Right hindlimb (tissue), 1 donor: ENCODE measurements at regions not wholly inside any gene's neighbourhood (a gene's known extent, or its start where the extent isn't known, plus 50 kb on each side); places are given as distances from the start of the nearest gene placed in this dataset.
"Not testable (repeated sequence)": the region's sequence is repeated elsewhere in the genome, so short reads cannot be mapped to it uniquely, and the experiment has no call there.

ENCODE experiments used
- DNase-seq: peaks from one replicate; pipeline ENCODE4 v3.0.0-alpha.2; 2018

DNA sequence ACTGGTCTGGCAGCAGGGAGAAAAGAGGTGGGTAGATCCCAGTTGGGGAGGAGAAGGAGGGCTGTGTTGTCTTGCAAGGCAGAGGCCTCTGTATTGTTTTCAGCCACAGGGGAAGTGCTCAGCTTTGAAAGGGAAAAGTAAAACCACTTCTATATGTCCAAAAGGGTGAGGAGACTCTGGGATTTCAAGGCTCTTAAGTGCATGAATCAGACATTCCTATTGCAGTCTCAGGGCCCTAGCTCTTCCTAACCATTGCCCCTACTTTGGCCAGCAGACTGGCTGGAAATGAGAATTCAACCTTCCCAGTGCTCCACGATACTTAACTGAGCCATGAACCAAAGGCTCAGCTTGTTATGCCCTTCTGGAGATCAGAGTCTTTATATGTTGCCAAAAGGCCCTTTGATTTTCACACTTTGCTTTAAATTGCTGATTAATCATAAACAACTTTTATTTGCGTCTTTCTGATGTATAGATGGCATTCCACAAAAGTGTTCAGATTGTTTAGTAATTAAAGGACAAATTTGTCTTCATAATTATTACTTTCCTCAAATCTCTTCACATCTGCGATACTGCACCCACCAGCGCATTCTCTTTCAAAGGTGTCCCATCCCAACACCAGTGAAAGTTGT lies 313.8 kb upstream of the MMADHC start:
- no peak for DNase-seq

DNA sequence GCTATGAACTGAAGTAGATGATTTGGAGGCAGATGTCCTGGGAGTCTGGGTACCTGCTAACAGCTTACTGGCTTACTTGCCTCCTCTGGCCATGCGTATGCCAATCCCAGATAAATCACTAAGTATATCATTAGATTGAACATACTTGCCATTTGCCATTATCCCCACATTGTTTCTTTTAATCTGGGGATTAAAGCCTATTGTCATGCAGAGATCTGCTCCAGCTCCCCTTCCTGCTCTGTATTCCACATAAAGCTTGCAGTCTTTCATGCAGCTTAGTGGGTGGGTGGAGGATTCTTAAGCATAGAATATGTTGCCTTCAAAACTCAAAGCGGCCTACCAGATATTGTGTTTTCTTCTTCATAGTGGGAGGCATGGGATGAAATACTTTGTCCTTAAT lies 311.8 kb upstream of the MMADHC start:
- DNase-seq: no peak

- no peak for DNase-seq
Measured at GRCh38 chr2:149894760-149895159, 307.2 kb upstream of the MMADHC start.

- DNase-seq: no peak
Measured at GRCh38 chr2:149894226-149894625, 306.7 kb upstream of the MMADHC start.

- DNase-seq: no peak
Measured at GRCh38 chr2:149892563-149892962, 305.0 kb upstream of the MMADHC start.

GRCh38 chr2:149885946-149886345 lies 298.4 kb upstream of the MMADHC start:
- DNase-seq: no peak

GRCh38 chr2:149885468-149885867 lies 297.9 kb upstream of the MMADHC start:
- DNase-seq: peak; percentile 27

DNA sequence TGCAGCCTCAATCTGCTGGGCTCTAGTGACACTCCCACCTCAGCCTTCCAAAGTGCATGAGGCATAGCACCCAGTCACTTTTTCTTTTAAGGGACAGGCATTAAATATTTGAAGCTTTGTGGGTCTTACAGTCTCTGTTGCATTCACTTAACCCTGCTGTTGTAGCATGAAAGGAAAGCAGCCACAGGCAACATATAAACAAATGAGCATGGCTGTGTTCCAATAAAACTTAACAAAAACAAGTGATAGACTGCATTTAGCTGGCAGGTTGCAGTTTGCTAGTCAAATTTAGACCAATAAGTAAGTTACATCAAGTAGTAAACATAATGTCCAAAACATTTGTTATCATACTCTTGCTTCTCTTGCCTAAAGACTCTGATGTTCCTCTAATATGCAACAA lies 297.3 kb upstream of the MMADHC start:
- no peak for DNase-seq

DNA sequence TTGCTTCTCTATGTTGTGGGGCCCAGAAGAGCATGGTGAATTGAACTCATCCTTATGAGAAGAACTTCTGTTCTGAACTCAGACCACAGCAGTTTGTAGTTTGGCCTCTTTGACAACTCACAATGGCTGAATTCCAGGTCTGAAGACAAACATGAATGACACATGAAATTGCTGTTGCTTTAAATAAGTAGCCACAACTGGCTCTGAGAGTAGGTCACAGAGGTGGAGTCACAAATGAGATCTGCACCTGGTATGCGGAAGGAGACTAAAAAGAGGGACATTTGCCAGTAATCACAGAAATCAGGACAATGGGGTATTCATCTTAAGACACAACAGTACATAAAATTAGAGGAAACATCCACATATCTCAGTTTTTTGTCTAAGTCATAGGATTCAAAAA lies 290.3 kb upstream of the MMADHC start:
- DNase-seq: no peak

GRCh38 chr2:149877074-149877473 lies 289.5 kb upstream of the MMADHC start:
- DNase-seq: no peak

- no peak for DNase-seq
Measured at GRCh38 chr2:149873936-149874335, 286.4 kb upstream of the MMADHC start.

DNA sequence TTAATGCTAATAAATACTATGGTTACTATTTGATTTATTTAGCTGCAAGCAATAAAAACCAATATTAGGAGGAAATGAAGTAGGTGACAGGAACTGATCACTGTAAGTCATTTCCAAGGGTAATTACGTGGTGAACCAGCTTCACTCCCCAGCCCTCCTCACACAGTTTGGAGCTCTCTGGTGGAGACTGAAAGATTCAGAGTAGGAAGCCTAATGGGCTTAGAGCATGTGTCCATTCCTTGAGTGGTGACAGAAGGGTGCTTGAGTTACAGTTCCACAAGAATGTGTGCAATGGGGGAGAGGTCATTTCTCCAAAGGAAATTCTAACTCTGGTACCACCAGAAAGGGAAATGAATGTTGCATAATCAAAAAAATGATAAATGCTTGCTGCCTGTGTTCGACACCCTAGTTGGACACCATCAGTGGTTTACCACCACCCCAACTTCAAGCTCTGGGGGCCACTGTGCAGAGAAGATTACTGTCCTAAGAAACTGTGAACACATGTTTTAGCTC lies 285.1 kb upstream of the MMADHC start:
- DNase-seq: no peak

DNA sequence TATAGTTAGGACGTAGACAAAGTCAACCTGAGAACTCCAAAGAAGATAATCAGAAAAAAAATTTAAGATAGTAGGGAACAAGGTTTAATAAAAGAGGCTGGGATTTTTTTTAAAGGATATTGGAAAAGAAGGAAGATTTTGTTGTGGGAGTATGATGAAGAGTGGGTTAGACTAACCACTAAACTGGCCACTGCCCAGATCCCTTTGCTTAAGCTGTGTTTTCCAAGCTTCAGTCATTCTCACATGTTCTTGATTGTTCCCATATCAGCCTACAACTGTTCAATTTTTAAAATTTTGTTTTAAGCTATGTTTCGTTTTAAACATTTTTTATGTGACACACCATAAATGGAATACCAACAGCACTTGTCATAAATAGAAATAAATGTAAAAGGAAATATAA lies 284.5 kb upstream of the MMADHC start:
- DNase-seq: no peak

GRCh38 chr2:149871091-149871885 lies 283.7 kb upstream of the MMADHC start:
- no peak for DNase-seq

DNA sequence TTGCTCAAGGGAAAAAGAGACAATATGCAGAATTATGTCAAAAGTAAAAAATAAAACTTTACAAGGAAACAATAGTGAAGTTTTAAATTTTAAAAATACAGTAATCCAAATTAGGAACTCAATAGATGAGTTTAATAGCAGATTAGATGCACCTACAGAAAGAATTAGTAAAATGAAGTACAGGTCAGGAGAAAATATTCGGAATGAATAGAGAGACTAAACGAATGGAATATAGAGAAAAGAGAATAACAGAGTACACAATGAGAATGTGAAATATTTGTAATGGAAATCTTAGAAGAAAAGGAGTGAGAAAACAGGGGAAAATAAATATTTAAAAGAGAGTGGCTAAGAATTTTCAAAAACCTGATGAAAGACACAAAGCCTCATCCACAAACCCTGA lies 275.7 kb upstream of the MMADHC start:
- no peak for DNase-seq

GRCh38 chr2:149861034-149861433 lies 273.5 kb upstream of the MMADHC start:
- DNase-seq: no peak

DNA sequence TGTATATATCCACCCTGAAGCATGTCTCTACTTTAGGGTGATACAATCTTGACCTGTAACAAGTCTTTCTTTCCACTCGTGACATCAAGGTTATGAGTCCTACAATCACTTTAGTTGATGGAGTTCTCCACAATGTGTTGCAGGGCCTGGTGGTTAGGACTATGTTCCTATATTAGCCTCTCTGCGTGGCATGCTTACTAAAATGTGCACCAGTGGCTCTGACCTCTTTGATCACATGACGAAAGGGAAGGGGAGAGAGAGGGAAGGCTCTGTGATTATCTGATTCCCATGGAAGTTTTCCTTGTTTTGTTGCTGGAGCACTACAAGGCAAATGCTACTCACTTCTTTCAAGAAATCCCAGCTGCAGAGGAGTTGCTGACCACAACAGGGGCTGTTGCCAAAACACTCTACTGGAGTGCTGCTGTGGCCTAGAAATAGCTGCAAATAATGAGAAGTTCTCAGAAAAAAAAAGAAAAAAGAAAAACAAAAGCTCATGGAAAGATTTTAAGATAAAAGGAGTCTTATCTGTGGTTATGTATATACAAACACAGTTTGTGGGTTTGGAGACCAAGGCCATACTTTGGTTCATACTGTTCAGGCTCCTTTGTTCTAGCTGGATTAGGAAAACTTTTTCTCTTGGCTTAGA lies 272.8 kb upstream of the MMADHC start:
- DNase-seq: peak; percentile 87

DNA sequence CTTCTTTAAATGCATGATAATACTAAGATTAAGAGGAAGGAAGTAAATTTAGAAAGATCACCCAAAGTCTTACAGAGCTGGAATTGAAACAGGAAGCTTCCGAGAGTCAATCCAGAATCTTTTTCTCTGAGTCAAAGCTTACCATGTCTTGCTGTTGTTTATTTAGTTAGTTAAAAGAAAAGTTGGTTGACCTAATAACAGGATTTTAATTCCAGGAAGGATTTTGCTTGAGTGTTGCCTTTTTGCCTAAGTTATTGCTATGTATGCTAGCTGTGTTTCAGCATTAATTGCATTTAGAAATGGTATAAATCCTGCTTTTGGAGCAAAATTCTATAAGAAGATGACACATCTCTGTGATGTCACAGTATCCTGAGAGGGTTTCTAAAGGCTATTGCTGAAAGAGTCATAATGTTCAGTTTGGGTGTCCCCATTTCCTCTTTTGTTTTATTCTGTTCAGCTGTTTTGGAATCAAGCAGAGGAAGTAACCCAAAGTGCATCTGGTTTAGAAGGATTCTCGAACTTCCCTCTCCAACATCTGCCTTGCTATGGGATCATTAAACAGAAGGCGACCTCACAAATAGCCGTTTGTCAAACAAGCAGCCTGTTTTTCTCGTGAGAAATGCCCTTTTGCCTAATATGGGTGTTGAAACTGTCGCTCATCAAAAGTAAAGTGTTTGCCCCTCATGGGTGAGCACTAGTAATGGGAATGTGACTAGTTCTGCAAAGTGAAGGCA lies 271.5 kb upstream of the MMADHC start:
- peak; percentile 24 for DNase-seq

- no peak for DNase-seq
Measured at GRCh38 chr2:149858216-149858615, 270.6 kb upstream of the MMADHC start.

- no peak for DNase-seq
Measured at GRCh38 chr2:149857344-149857743, 269.8 kb upstream of the MMADHC start.

DNA sequence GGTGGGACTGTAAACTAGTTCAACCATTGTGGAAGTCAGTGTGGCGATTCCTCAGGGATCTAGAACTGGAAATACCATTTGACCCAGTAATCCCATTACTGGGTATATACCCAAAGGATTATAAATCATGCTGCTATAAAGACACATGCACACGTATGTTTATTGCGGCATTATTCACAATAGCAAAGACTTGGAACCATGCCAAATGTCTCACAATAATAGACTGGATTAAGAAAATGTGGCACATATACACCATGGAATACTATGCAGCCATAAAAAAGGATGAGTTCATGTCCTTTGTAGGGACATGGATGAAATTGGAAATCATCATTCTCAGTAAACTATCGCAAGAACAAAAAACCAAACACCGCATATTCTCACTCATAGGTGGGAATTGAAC lies 268.3 kb upstream of the MMADHC start:
- DNase-seq: not testable (repeated sequence)

- no peak for DNase-seq
Measured at GRCh38 chr2:149849591-149849990, 262.0 kb upstream of the MMADHC start.

- DNase-seq: no peak
Measured at GRCh38 chr2:149849136-149849535, 261.6 kb upstream of the MMADHC start.
